ENCODE measurements at regions not wholly inside any gene's neighbourhood (a gene's known extent, or its start where the extent isn't known, plus 50 kb on each side); places are given as distances from the start of the nearest gene placed in this dataset.
"Not testable (repeated sequence)": the region's sequence is repeated elsewhere in the genome, so short reads cannot be mapped to it uniquely, and the experiment has no call there.

GRCh38 chr2:194985258-194985657 is 671.8 kb upstream of the SLC39A10 start:
- DNase-seq (ENCODE audit: low read depth): no peak

GRCh38 chr2:194962254-194962653 is 694.8 kb upstream of the SLC39A10 start:
- no peak for DNase-seq (ENCODE audit: low read depth)

DNA sequence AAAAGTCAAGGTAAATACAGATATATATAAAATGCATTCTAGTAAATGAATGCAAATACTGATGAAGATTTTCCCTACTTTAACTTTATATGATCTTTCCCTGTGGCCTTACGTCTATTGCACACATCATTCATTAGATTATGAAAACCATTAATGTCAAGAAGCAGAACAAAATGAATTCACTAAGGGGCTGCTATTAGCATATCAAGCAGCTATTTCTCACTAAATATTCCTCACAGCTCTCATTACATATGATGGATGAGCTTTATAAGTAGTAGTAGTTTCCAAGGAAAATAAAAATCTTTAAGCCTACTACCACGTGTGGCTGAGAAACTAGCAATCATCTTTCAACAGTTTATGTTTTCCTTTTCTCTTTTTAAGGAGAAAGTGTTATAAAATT is 702.8 kb upstream of the SLC39A10 start:
- no peak for DNase-seq (ENCODE audit: low read depth)

DNA sequence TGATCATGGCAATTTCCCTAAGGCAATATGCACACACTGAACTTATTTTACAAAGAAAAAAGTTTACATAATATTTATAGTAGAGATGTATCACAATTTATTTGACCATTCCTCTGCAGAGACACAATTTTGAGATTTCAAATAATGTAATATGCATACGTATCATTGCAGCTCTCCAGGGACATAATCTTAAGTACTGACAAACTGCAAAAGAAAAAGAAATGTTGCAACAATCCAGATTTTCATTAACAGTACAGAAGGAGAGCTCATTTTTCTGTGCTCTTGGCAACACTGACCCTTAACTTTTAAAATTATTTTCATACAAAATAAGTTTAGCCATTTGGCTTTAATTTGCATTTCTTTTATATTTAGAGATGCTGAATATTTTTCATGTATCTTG is 710.2 kb upstream of the SLC39A10 start:
- DNase-seq (ENCODE audit: low read depth): no peak

DNA sequence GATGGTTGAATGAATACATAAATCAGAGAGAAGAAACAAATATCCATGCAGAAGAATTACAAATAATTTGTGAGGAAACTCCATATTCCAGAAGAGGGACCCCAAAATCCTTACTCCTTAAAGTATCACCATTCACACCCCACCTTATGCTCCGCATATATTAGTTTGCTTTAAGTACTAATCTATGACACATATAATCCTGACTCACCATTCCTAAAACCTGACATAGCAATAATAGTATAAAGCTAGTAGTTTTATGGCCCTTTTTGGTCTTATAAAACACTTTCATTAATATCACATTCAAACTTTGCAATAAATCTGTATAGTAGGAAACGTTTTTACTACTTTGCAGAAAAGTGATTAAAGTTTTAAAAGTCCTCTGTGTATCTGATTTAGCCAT is 719.0 kb upstream of the SLC39A10 start:
- no peak for DNase-seq (ENCODE audit: low read depth)

- DNase-seq (ENCODE audit: low read depth): no peak
Measured at GRCh38 chr2:194927489-194927888, 729.5 kb upstream of the SLC39A10 start.

GRCh38 chr2:194926873-194927272 is 730.2 kb upstream of the SLC39A10 start:
- DNase-seq (ENCODE audit: low read depth): no peak

- no peak for DNase-seq (ENCODE audit: low read depth)
Measured at GRCh38 chr2:194925742-194926141, 731.3 kb upstream of the SLC39A10 start.

GRCh38 chr2:194917519-194917918 is 739.5 kb upstream of the SLC39A10 start:
- no peak for DNase-seq (ENCODE audit: low read depth)

DNA sequence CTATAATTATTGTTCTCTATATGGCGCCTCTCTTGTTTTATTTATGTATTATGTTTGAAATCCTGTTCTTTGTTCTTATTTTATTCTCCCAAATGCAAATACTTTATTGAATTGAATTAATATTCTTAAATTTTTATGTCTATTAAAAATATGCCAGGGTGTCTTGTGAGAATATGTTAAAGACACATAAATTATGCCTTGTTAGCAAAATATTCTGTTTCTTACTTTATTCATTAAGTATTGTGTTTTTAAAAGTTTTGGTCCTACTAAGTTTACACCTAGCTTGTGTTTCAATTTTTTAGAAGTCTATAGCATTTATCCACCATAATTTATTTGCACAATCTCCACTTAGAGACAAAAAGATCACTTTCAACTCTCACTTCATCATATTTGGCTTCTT is 741.5 kb upstream of the SLC39A10 start:
- no peak for DNase-seq (ENCODE audit: low read depth)

GRCh38 chr2:194907569-194907968 is 749.5 kb upstream of the SLC39A10 start:
- DNase-seq (ENCODE audit: low read depth): no peak

DNA sequence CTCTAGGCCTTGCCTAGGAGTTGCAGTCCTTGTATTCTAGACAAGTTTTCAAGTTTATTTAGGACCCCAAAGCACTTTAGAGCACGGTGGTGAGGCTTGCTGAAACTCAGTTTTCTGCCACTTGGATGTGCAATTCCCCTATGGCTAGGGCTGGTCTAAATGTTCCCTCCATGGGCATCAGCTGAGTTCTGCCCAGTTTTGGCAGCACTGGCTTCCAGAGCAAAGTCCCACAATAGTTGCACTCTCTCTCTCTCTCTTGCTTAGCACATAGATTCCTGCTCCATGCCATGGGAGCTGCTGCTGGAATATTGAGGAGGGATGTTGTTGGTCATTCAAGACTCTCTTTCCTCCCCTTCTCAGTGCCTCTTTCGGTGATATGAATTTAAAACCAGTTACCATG is 760.2 kb upstream of the SLC39A10 start:
- no peak for DNase-seq (ENCODE audit: low read depth)

DNA sequence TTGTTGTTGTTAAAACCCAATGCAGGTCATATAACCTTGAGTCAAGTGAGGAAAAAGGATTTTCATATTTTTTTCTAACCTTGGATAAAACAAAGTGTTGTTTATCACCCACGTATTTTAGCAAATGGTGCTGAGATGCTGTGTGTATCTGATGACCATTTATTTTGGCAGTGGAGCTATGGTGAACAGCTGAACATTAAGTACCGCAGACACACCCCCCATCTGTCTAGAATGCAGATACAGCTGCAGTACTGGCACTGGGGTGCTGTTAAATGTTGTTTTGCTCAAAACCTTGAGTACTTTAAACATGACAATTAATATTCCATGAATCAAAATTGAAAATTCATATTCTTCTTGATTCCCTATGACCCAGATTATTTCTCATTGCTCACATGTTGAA is 773.3 kb upstream of the SLC39A10 start:
- no peak for DNase-seq (ENCODE audit: low read depth)

GRCh38 chr2:194870974-194871535 is 786.0 kb upstream of the SLC39A10 start:
- no peak for DNase-seq (ENCODE audit: low read depth)

GRCh38 chr2:194867328-194867727 is 789.7 kb upstream of the SLC39A10 start:
- peak; percentile 15 for DNase-seq (ENCODE audit: low read depth)

GRCh38 chr2:194854941-194855340 is 802.1 kb upstream of the SLC39A10 start:
- DNase-seq (ENCODE audit: low read depth): no peak

- no peak for DNase-seq (ENCODE audit: low read depth)
Measured at GRCh38 chr2:194842871-194843270, 814.2 kb upstream of the SLC39A10 start.

GRCh38 chr2:194834371-194834770 is 822.7 kb upstream of the SLC39A10 start:
- not testable (repeated sequence) for DNase-seq (ENCODE audit: low read depth)

GRCh38 chr2:194826241-194826640 is 830.8 kb upstream of the SLC39A10 start:
- peak; percentile 66 for DNase-seq (ENCODE audit: low read depth)

DNA sequence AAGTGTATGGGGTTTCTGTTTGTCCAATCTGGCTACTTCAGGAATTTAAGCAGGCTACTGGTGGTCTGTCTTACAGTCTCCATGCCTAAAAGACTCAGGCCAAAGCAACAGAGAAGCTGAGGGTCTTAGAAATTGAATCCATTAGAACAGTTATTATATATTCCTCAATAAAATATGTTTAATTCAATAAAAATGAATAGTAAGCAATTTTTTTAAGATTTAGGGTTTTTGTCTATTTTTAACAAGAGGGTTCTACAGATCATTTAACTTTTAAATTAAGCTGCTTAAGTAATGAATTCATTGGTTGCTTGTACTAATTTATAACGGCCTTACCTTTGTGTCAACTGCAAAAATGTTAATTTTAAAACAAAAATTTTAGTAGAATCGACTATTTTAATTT is 832.6 kb upstream of the SLC39A10 start:
- DNase-seq (ENCODE audit: low read depth): no peak

- DNase-seq (ENCODE audit: low read depth): peak; percentile 11
Measured at GRCh38 chr2:194822657-194823056, 834.4 kb upstream of the SLC39A10 start.

DNA sequence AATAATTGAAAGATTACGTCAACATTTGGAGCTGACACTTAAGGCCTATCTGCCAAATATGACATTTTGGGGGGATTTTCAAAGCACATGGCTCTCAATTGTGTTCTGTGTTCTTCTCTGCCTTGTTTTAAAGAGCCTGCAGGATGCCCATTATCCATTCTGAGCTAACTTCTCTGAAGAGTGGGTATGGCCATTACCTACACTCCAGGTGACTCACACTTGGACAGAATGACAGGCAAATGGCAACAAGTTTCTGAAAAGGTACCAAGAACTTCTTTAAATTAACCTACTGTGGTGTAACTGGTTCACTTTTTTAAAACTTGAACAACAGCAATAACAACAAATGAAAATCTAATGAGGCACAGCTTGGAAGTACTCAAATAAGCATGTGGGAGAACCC is 834.9 kb upstream of the SLC39A10 start:
- DNase-seq (ENCODE audit: low read depth): peak; percentile 8

GRCh38 chr2:194819367-194819766 is 837.7 kb upstream of the SLC39A10 start:
- DNase-seq (ENCODE audit: low read depth): no peak

DNA sequence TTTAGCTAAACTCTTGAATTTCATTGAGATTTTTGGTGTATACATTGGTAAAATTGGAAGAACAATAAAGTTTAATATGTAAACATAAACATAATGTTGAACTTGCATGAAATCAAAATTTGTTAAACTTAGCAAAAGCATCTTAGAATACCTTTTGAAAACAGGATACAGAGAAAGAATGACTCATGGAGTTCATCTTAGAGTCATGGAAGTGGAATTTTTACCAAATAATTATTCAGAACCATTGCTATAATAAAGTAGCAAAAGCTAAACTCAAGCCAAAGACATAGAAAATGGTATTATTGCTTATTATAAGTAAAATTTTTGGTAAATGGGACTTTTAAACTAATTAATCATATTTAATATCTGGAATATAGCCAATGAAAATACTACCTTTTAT is 841.6 kb upstream of the SLC39A10 start:
- DNase-seq (ENCODE audit: low read depth): no peak

DNA sequence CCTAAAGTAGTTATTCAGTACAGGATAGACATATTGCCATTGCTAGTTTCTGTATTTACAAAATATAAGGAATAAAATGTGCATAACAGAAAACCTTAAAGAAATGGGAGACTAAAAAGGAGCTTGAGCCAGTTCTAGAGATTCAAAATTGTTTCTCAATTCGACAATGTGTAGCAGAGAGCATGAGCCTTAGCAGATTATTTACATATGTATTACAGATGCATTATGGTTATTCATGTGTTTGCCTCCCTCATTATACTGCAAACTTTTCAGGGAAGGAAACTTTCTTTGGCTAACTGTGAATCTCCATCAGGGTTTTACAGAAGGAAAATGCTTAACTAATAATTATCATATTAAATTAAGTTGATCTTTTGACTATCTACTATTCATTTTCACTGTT is 854.4 kb upstream of the SLC39A10 start:
- no peak for DNase-seq (ENCODE audit: low read depth)
